ENCODE measurements at regions not wholly inside any gene's neighbourhood (a gene's known extent, or its start where the extent isn't known, plus 50 kb on each side); places are given as distances from the start of the nearest gene placed in this dataset.

DNA sequence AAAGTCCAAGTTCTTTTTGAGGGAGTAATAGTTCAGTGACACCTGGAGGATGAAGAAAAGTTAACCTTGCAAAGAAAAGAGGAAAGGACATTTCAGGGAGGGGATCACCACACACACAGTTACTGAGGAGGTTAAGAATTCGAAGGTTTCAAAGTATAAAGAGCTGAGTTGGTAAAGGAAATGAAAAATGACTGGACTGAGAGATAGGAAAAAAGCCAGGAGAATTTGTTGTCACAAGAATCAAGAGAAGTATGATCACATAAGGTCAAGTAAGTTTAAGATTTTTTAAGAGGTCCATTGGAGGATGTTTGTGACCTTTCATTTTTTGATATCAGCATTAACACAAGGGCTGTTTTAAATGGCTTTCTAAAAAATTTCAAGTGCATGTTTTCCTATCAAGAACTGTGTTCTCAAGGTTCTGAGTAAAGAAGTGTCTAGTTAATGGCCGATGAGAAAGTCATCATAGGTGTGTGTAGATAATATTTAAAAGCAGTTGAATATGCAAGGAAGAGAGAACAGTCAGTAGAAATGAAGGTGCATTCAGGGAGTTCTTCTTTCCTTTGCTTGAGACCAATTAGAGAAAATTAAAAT, 189.2 kb upstream of the RBMS3 start:
- WGBS, result 76% methylated on average over 2 of the region's 2 CpGs
- intact Hi-C loops (cut with DNase I), result no loop called here
- H3K4me1 ChIP-seq, result no peaks in the 10 kb centered on the region
- no peak overlapping the region for H3K4me3 ChIP-seq
- H3K27ac ChIP-seq (replicated peaks in 1 of 4), result no peak overlapping the region
- H3K9me3 ChIP-seq, result peaks cover 0 to 6% (median under 1%) of the 10 kb centered on the region in 4 donors
- DNase-seq (ENCODE audit: extremely low spot score), result no peak
- no peaks in the 10 kb centered on the region for H3K27me3 ChIP-seq
- TF ChIP-seq EP300 (IDR thresholded peaks at IDR 0.05), result no peak
- no peak for TF ChIP-seq POLR2A (IDR thresholded peaks at IDR 0.05; ENCODE audit: low read depth)
- no peak for TF ChIP-seq POLR2AphosphoS5 (IDR thresholded peaks at IDR 0.05)
- TF ChIP-seq, protein P1, sequence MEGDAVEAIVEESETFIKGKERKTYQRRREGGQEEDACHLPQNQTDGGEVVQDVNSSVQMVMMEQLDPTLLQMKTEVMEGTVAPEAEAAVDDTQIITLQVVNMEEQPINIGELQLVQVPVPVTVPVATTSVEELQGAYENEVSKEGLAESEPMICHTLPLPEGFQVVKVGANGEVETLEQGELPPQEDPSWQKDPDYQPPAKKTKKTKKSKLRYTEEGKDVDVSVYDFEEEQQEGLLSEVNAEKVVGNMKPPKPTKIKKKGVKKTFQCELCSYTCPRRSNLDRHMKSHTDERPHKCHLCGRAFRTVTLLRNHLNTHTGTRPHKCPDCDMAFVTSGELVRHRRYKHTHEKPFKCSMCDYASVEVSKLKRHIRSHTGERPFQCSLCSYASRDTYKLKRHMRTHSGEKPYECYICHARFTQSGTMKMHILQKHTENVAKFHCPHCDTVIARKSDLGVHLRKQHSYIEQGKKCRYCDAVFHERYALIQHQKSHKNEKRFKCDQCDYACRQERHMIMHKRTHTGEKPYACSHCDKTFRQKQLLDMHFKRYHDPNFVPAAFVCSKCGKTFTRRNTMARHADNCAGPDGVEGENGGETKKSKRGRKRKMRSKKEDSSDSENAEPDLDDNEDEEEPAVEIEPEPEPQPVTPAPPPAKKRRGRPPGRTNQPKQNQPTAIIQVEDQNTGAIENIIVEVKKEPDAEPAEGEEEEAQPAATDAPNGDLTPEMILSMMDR (IDR thresholded peaks at IDR 0.05), result no peak
- no peaks in the 10 kb centered on the region for H3K36me3 ChIP-seq

DNA sequence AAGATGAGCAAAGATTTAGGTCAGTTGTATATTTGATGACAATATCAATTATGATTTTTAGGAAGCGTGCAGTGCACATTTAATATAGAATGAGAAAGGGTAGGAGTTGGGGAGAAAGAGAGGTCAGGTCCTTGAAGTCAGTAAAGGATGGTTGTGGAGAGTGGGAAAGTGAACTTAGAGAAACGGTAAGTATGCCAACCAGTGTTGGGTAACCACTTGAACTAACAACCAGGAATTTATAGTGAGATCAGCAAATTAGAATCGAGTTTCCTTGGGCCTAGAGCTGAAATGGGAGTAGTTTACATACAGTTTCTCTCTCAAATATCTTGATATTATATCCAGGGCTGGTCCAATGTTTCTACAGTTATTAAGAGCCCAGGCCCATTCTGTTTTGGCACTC, 188.5 kb upstream of the RBMS3 start:
- Histone ChIP-seq H3K4me1 (no peaks in the 10 kb centered on the region), H3K36me3 (no peaks in the 10 kb centered on the region), H3K9me3 (peaks cover 0 to 12% (median 4%) of the 10 kb centered on the region in 4 donors), H3K27me3 (no peaks in the 10 kb centered on the region), H3K27ac (replicated peaks in 1 of 4) (no peak overlapping the region), H3K4me3 (no peak overlapping the region)
- DNase-seq (ENCODE audit: extremely low spot score), result no peak
- TF ChIP-seq EP300 (IDR thresholded peaks at IDR 0.05), result no peak
- TF ChIP-seq, protein P1 (IDR thresholded peaks at IDR 0.05), result no peak
- TF ChIP-seq POLR2AphosphoS5 (IDR thresholded peaks at IDR 0.05), result no peak
- no peak for TF ChIP-seq POLR2A (IDR thresholded peaks at IDR 0.05; ENCODE audit: low read depth)
- 72% methylated on average over 3 of the region's 3 CpGs for WGBS
- intact Hi-C loops (cut with DNase I), result no loop called here

DNA sequence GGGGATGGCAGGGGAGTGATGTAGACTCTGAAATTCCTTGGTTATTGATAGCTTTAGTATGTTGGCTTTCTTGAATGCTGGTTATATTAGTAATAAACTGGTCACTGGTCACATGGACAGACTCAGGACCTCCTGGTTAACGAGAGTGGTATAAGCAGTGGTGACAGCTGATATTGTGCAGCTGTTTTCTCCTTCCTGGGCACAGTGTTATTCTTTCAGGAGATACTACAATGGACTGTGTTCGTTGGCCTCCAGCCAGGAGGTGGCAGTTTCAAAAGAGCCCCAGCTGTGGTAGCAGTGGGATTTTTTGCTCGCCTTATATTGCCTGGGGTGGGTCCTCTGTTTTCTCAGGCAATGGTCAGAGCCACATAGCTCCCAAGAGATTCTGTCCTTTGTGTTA, 181.6 kb upstream of the RBMS3 start:
- WGBS, result 53% methylated on average over 3 of the region's 3 CpGs
- no peak for DNase-seq (ENCODE audit: extremely low spot score)

DNA sequence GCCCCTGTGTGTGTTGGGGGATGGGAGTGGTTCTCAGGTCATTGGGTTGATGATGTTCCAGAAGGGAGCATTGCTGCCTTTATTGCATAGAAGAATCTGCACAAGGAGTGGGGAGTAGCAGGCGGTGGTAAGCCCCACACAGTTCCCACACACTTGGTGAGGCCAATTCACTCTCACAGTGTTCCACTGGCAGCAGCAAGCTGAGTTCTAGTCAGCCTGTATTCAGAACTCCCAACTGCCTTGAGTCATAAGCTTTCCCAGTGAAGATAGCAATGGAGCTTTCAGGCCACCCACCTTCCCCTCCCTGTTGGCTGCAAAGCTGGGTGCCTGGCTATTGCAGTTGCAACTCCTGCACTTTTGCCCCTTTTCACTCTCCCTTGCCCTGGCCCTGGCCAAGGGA, 181.1 kb upstream of the RBMS3 start:
- Histone ChIP-seq H3K27ac (replicated peaks in 1 of 4) (no peak overlapping the region), H3K4me3 (no peak overlapping the region), H3K36me3 (no peaks in the 10 kb centered on the region), H3K27me3 (no peaks in the 10 kb centered on the region), H3K4me1 (no peaks in the 10 kb centered on the region), H3K9me3 (peaks cover 0 to 16% (median 5%) of the 10 kb centered on the region in 4 donors)
- intact Hi-C loops (cut with DNase I), result no loop called here
- 67% methylated on average over 1 of the region's 1 CpG for WGBS
- TF ChIP-seq, protein P1 (IDR thresholded peaks at IDR 0.05), result no peak
- TF ChIP-seq EP300 (IDR thresholded peaks at IDR 0.05), result no peak
- TF ChIP-seq POLR2AphosphoS5 (IDR thresholded peaks at IDR 0.05), result no peak
- TF ChIP-seq POLR2A (IDR thresholded peaks at IDR 0.05; ENCODE audit: low read depth), result no peak
- no peak for DNase-seq (ENCODE audit: extremely low spot score)

More for the DNA sequence above, 181.6 kb upstream of the RBMS3 start:
- no peaks in the 10 kb centered on the region for H3K4me1 ChIP-seq
- H3K27me3 ChIP-seq, result no peaks in the 10 kb centered on the region
- peaks cover 0 to 16% (median 5%) of the 10 kb centered on the region in 4 donors for H3K9me3 ChIP-seq
- intact Hi-C loops (cut with DNase I), result no loop called here
- H3K36me3 ChIP-seq, result no peaks in the 10 kb centered on the region
- no peak overlapping the region for H3K4me3 ChIP-seq
- TF ChIP-seq EP300 (IDR thresholded peaks at IDR 0.05) (no peak), POLR2AphosphoS5 (IDR thresholded peaks at IDR 0.05) (no peak), POLR2A (IDR thresholded peaks at IDR 0.05; ENCODE audit: low read depth) (no peak)
- TF ChIP-seq, protein P1 (IDR thresholded peaks at IDR 0.05), result no peak
- no peak overlapping the region for H3K27ac ChIP-seq (replicated peaks in 1 of 4)

DNA sequence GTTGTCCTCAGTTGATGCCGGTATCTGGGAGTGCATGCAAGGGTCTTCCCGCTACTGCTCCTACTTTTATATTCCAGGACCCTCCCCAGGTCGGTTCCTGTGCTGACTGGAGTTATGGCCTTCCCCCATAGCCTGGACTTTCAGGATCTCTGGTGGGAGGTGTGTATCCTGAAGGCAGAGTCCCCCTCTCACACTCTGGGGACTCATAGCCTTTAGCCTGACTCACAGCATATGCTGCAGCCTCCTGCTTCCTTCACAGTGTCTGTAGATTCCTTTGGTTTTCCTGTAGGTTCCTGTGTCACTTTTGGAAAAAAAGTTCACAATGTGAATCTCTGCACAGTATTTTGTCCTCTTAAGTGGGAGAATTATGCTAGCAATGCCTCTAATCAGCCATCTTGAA, 180.6 kb upstream of the RBMS3 start:
- Histone ChIP-seq H3K4me3 (no peak overlapping the region), H3K27me3 (no peaks in the 10 kb centered on the region), H3K36me3 (no peaks in the 10 kb centered on the region), H3K27ac (replicated peaks in 1 of 4) (no peak overlapping the region), H3K4me1 (no peaks in the 10 kb centered on the region), H3K9me3 (peaks cover 0 to 16% (median 5%) of the 10 kb centered on the region in 4 donors)
- WGBS, result 85% methylated on average over 3 of the region's 3 CpGs
- intact Hi-C loops (cut with DNase I), result no loop called here
- DNase-seq (ENCODE audit: extremely low spot score), result no peak
- TF ChIP-seq POLR2AphosphoS5 (IDR thresholded peaks at IDR 0.05) (no peak), POLR2A (IDR thresholded peaks at IDR 0.05; ENCODE audit: low read depth) (no peak), EP300 (IDR thresholded peaks at IDR 0.05) (no peak)
- TF ChIP-seq, protein P1 (IDR thresholded peaks at IDR 0.05), result no peak

All from esophagus muscularis mucosa (tissue), 4 donors.